AG04449 (cell line): ENCODE measurements at regions not wholly inside any gene's neighbourhood (a gene's known extent, or its start where the extent isn't known, plus 50 kb on each side); places are given as distances from the start of the nearest gene placed in this dataset.

Experiments
- CTCF ChIA-PET: fragments of 350-600 bp; formaldehyde crosslinking; extraction: SDS; loops from one replicate; lab custom pipeline; 2021; ENCODE audit warnings: antibody characterized with exemption; lab: Yijun Ruan, JAX
- POLR2A ChIA-PET: fragments of 400-600, 350-600 bp; formaldehyde crosslinking; extraction: SDS; loops from one replicate; lab custom pipeline; 2020; ENCODE audit warnings: antibody characterized with exemption, inconsistent platforms; lab: Yijun Ruan, JAX
- DNase-seq: peaks from one replicate; pipeline ENCODE4 v3.0.0-alpha.2; 2010; ENCODE audit warnings: low read depth, low spot score
- H3K4me3 ChIP-seq: 2 replicates; pipeline ENCODE4 v1.5.1; 2011; ENCODE audit warnings: low read depth, mild to moderate bottlenecking, control low read depth, low read length
- CTCF ChIP-seq: IDR thresholded peaks from one replicate; pipeline ENCODE4 v1.5.1; 2011; ENCODE audit warnings: mild to moderate bottlenecking, moderate library complexity, low read length, control low read depth, inconsistent platforms; ENCODE audit not compliant: insufficient read depth; ENCODE audit errors: missing control alignments

- DNase-seq: no peak
- CTCF ChIA-PET: interaction anchor here (1.0 to 1.4 kb wide), 3 partner anchors 9 to 14 kb away, joined by 3 to 5 read pairs (median 4); no protein-coding TSS in a partner anchor
- TF ChIP-seq CTCF: no peak
- POLR2A ChIA-PET: no interaction called here
- no peak overlapping the region for H3K4me3 ChIP-seq
These were observed 83.3 kb downstream of the DDIT4L start for GRCh38 chr4:100106982-100107381.

GRCh38 chr4:100103671-100104070 lies 86.6 kb downstream of the DDIT4L start:
- ChIA-PET CTCF (interaction anchor here (2.4 to 2.8 kb wide), 2 partner anchors 8 to 10 kb away, joined by 6 to 16 read pairs; no protein-coding TSS in a partner anchor), POLR2A (no interaction called here)
- TF ChIP-seq CTCF: no peak

GRCh38 chr4:100100985-100101384 lies 89.3 kb downstream of the DDIT4L start:
- DNase-seq: no peak
- ChIA-PET CTCF (no interaction called here), POLR2A (no interaction called here)
- no peak overlapping the region for H3K4me3 ChIP-seq
- TF ChIP-seq CTCF: no peak

More at GRCh38 chr4:100103671-100104070, 86.6 kb downstream of the DDIT4L start:
- DNase-seq: no peak
- H3K4me3 ChIP-seq: no peak overlapping the region

- DNase-seq: no peak
- TF ChIP-seq CTCF: no peak
- no peak overlapping the region for H3K4me3 ChIP-seq
- CTCF ChIA-PET: no interaction called here
- POLR2A ChIA-PET: no interaction called here
These were observed 90.5 kb downstream of the DDIT4L start for GRCh38 chr4:100099746-100100145.

- H3K4me3 ChIP-seq: no peak overlapping the region
- ChIA-PET CTCF (interaction anchor here (7.9 kb wide), 1 partner anchor 101 kb away, joined by 78 read pairs; no protein-coding TSS in a partner anchor), POLR2A (no interaction called here)
- DNase-seq: no peak
- no peak for TF ChIP-seq CTCF
These were observed 91.6 kb downstream of the DDIT4L start for GRCh38 chr4:100098681-100099080.

- ChIA-PET CTCF (interaction anchor here (1.2 to 7.9 kb wide), 2 partner anchors 9 to 100 kb away, joined by 3 to 78 read pairs; no protein-coding TSS in a partner anchor), POLR2A (no interaction called here)
- no peak overlapping the region for H3K4me3 ChIP-seq
- TF ChIP-seq CTCF: no peak
- DNase-seq: no peak
These were observed 92.2 kb downstream of the DDIT4L start for GRCh38 chr4:100098011-100098545.
